ENCODE measurements at regions not wholly inside any gene's neighbourhood (a gene's known extent, or its start where the extent isn't known, plus 50 kb on each side); places are given as distances from the start of the nearest gene placed in this dataset.

DNA sequence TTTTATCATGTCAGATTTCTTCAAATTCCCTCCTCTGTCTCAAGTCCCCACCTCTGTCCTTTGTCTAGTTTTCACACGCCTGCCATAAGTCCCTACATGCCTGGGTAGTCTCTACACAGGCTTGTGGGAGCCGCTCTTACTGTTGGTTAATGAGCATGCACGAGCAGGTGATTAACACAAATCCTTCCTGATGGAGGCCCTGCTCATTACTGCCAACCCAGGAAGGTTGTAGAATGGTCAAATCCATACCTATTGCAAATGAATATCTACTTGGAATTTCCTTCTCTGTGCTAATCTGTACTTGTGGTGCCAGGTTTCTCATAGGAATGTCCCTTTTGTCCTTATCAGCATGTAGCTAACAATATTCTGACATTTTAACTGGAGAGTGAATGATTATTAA lies 208.4 kb upstream of the HDX start:
- Histone ChIP-seq H3K27ac (ENCODE audit: low read depth in 1 of 2, low read length in 2 of 2) (no peak overlapping the region), H3K4me1 (ENCODE audit: control insufficient read depth in 4 of 4, insufficient read depth in 4 of 4, low read length in 3 of 4) (no peaks in the 10 kb centered on the region), H3K36me3 (ENCODE audit: control insufficient read depth in 4 of 4, insufficient read depth in 3 of 4, low read depth in 1 of 4, low read length in 3 of 4) (no peaks in the 10 kb centered on the region), H3K4me3 (ENCODE audit: low read depth in 1 of 3, low read length in 3 of 3) (no peak overlapping the region), H3K27me3 (ENCODE audit: control insufficient read depth in 4 of 4, insufficient read depth in 4 of 4, low read length in 3 of 4) (no peaks in the 10 kb centered on the region), H3K9ac (ENCODE audit: low read depth in 1 of 2, low read length in 2 of 2) (no peak overlapping the region), H3K9me3 (ENCODE audit: control insufficient read depth in 4 of 4, low read length in 3 of 4) (no peaks in the 10 kb centered on the region)
- no peak for DNase-seq (ENCODE audit: low spot score)
- TF ChIP-seq YY1 (IDR thresholded peaks at IDR 0.05) (no peak), NR2F2 (IDR thresholded peaks at IDR 0.05) (no peak), HNF4G (IDR thresholded peaks at IDR 0.05) (no peak), TAF1 (conservative IDR thresholded peaks at IDR 0.05) (no peak), RXRA (IDR thresholded peaks at IDR 0.05) (no peak), GABPA (IDR thresholded peaks at IDR 0.05 in 1 of 2, conservative IDR thresholded peaks at IDR 0.05 in 1 of 2) (no peak), FOXA1 (IDR thresholded peaks at IDR 0.05) (no peak), FOXA2 (IDR thresholded peaks at IDR 0.05) (no peak), JUND (IDR thresholded peaks at IDR 0.05) (no peak), EGR1 (IDR thresholded peaks at IDR 0.05; ENCODE audit: low read depth in 2 of 2) (no peak), SP1 (IDR thresholded peaks at IDR 0.05) (no peak), RAD21 (IDR thresholded peaks at IDR 0.05) (no peak), HNF4A (conservative IDR thresholded peaks at IDR 0.05) (no peak)
- TF ChIP-seq, protein P1, sequence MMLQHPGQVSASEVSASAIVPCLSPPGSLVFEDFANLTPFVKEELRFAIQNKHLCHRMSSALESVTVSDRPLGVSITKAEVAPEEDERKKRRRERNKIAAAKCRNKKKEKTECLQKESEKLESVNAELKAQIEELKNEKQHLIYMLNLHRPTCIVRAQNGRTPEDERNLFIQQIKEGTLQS (IDR thresholded peaks at IDR 0.05) = no peak
- TF ChIP-seq, protein P2, sequence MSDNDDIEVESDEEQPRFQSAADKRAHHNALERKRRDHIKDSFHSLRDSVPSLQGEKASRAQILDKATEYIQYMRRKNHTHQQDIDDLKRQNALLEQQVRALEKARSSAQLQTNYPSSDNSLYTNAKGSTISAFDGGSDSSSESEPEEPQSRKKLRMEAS (IDR thresholded peaks at IDR 0.05) = no peak
- TF ChIP-seq, protein P3, sequence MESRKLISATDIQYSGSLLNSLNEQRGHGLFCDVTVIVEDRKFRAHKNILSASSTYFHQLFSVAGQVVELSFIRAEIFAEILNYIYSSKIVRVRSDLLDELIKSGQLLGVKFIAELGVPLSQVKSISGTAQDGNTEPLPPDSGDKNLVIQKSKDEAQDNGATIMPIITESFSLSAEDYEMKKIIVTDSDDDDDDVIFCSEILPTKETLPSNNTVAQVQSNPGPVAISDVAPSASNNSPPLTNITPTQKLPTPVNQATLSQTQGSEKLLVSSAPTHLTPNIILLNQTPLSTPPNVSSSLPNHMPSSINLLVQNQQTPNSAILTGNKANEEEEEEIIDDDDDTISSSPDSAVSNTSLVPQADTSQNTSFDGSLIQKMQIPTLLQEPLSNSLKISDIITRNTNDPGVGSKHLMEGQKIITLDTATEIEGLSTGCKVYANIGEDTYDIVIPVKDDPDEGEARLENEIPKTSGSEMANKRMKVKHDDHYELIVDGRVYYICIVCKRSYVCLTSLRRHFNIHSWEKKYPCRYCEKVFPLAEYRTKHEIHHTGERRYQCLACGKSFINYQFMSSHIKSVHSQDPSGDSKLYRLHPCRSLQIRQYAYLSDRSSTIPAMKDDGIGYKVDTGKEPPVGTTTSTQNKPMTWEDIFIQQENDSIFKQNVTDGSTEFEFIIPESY (IDR thresholded peaks at IDR 0.05) = no peak
- TF ChIP-seq, protein P4, sequence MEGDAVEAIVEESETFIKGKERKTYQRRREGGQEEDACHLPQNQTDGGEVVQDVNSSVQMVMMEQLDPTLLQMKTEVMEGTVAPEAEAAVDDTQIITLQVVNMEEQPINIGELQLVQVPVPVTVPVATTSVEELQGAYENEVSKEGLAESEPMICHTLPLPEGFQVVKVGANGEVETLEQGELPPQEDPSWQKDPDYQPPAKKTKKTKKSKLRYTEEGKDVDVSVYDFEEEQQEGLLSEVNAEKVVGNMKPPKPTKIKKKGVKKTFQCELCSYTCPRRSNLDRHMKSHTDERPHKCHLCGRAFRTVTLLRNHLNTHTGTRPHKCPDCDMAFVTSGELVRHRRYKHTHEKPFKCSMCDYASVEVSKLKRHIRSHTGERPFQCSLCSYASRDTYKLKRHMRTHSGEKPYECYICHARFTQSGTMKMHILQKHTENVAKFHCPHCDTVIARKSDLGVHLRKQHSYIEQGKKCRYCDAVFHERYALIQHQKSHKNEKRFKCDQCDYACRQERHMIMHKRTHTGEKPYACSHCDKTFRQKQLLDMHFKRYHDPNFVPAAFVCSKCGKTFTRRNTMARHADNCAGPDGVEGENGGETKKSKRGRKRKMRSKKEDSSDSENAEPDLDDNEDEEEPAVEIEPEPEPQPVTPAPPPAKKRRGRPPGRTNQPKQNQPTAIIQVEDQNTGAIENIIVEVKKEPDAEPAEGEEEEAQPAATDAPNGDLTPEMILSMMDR (IDR thresholded peaks at IDR 0.05; ENCODE audit: low read depth, low read length, missing input control) = no peak
- TF ChIP-seq, protein P5, sequence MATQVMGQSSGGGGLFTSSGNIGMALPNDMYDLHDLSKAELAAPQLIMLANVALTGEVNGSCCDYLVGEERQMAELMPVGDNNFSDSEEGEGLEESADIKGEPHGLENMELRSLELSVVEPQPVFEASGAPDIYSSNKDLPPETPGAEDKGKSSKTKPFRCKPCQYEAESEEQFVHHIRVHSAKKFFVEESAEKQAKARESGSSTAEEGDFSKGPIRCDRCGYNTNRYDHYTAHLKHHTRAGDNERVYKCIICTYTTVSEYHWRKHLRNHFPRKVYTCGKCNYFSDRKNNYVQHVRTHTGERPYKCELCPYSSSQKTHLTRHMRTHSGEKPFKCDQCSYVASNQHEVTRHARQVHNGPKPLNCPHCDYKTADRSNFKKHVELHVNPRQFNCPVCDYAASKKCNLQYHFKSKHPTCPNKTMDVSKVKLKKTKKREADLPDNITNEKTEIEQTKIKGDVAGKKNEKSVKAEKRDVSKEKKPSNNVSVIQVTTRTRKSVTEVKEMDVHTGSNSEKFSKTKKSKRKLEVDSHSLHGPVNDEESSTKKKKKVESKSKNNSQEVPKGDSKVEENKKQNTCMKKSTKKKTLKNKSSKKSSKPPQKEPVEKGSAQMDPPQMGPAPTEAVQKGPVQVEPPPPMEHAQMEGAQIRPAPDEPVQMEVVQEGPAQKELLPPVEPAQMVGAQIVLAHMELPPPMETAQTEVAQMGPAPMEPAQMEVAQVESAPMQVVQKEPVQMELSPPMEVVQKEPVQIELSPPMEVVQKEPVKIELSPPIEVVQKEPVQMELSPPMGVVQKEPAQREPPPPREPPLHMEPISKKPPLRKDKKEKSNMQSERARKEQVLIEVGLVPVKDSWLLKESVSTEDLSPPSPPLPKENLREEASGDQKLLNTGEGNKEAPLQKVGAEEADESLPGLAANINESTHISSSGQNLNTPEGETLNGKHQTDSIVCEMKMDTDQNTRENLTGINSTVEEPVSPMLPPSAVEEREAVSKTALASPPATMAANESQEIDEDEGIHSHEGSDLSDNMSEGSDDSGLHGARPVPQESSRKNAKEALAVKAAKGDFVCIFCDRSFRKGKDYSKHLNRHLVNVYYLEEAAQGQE (IDR thresholded peaks at IDR 0.05) = no peak
- WGBS = 71% methylated on average over 3 of the region's 3 CpGs
